GM18907 (cell line): ENCODE measurements at regions not wholly inside any gene's neighbourhood (a gene's known extent, or its start where the extent isn't known, plus 50 kb on each side); places are given as distances from the start of the nearest gene placed in this dataset.
"Not testable (repeated sequence)": the region's sequence is repeated elsewhere in the genome, so short reads cannot be mapped to it uniquely, and the experiment has no call there.

Source experiments
- ATAC-seq: cut with Tn5 transposase; IDR thresholded peaks from one replicate; pipeline ENCODE4 v1.9.1; 2021; ENCODE audit warnings: mild to moderate bottlenecking, moderate library complexity; ENCODE audit not compliant: unreplicated experiment

DNA sequence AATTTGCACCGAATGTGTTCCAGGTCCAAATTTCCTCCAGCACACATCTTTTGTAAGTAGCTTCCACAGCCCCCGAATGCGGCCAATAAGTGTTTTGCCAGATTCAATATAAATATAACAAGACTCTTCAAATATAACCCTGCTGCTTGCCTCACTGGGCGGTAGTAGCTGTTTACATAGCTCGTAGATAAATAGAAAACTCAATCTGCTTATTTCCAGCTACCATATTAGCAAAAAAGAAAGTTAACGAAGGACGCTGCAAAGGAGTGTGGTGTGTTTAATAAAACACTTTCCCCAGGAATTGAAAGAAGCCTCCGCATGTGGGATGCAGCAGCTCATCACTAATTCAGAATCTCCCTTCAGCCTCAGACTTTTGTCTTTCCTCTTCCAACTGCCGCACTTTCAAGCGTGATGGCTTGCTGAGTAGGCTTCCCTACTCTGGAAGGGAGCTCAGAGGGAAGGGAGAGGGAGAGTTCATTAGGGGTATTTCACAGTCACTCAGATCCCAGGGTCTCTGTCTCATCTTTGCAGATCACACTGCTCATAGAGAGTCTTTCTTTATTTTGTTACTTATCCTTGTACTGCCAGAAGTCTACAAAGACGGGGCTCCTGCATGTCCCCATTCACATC is 367.0 kb downstream of the RND3 start:
- no peak for ATAC-seq

DNA sequence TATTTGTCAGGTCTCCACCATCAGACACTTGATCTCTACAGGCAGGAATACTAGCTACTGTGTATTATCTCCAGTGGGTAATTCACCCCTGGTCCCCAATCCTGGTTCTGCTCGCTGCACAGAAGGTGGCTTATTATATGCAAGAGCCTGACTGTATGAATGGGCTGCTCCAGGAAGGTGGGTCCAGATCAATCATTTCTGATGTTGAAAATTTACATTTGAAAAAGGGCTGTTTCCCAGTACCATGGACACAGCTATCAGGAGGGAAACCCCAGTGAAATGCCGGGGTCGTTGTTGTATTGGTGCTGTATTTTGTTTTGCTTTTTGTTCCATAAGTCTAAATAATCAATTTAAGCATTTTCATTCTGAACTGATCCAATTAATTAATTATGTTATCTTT is 367.6 kb downstream of the RND3 start:
- no peak for ATAC-seq

DNA sequence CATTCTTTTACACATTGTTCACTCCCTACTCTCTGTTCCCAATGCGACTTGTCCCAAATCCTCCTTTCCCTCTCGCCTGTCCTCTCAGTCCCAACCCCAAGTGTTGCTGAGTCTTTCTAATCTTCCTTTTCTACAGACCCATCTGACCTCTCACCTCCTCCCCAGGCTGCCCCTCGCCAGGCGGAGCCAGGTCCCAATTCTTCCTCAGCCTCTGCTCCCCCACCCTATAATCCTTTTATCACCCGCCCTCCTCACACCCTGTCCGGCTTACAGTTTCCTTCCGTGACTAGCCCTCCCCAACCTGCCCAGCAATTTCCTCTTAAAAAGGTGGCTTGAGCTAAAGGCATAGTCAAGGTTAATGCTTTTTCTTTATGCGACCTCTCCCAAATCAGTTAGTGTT is 373.4 kb downstream of the RND3 start:
- ATAC-seq: not testable (repeated sequence)

DNA sequence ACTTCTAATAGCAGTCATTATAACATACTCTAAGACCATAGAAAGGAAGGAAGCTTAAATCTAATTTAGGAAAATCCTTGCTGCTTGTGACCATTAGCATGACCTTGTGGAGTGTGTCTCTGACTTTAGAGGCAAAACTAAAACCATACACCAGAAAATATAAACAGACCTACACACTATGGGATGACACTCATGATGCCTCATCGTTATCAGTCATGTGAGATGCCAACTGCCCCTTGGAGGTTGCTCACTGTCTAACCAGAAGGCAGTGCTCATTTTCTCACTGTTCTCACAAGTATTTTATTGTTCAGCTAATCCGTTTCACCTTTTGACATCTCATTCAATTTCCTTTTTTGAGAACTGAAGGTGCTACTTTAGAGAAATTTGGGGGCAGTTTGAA is 376.9 kb downstream of the RND3 start:
- no peak for ATAC-seq

DNA sequence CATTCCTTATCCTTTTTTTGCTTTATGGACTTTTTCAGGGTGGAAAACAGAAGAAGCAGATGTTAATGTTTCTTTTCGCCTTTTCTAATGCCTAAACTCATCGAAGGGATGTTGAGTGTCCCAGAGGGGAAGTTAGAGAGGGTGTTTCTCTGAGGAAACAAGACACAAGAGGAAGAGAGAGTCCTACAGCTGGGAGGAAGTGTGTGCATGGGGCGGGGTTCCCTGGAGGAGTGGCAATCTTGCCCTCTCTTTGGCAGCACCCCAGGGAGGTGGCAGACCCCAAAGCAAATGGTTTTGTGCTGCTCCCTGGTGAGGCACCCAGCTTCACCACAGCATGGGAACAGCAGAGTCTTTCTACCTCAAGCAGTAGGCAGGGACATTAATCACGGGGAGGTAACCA is 377.6 kb downstream of the RND3 start:
- no peak for ATAC-seq

DNA sequence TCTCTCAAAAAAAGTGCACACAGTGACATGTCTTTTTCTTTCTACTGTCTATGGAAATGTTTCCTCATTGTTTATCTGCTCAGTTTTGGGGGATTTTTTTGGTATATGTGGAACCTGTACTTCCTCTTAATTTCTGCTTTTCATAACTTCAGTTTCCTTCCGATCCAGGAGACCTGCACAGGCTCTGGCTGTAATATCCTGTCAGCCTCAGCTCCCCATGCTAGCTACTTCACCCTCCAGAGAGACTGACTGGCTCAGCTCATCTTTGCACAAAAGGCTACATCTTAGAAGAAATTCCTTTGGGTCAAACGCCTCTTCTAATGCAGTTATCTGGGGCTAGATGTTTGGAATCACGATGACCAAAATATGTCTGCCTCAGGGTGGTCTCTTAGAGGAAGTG is 378.4 kb downstream of the RND3 start:
- ATAC-seq: no peak

DNA sequence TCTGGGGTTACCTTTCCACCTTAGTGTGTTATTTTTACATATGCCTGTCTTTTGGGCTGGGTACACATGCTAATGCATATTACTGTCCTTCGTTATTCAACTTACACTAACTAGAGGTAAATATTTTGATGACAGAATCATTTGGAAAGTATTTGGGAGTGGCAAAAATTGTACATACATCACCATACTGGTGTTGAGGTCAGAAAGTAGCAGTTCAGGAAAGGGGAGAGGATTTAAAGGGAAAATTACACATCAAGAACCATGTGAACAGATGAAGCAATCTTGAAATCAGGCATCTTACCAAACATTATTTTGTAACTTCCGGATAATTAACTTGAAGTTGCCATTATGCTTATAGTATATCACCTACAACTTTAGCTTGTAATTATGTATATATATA is 379.7 kb downstream of the RND3 start:
- no peak for ATAC-seq

DNA sequence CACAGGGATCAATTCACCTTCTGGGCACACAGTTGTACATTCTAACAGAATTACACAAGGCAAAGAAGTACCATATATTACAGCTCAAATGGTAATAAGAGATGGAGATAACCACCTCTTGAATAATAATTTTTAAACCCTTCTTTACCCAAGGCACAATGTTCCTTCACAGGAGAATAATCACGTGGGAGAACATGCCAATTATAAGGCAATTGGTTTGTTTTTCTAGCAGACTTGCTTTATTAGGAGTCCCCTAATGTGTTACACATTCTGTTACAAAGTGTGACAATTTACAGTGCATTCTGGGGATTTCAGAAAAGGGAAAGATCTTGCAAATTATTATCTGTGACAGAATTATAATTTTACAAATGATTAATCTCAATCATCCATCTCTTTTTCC is 380.3 kb downstream of the RND3 start:
- ATAC-seq: no peak

DNA sequence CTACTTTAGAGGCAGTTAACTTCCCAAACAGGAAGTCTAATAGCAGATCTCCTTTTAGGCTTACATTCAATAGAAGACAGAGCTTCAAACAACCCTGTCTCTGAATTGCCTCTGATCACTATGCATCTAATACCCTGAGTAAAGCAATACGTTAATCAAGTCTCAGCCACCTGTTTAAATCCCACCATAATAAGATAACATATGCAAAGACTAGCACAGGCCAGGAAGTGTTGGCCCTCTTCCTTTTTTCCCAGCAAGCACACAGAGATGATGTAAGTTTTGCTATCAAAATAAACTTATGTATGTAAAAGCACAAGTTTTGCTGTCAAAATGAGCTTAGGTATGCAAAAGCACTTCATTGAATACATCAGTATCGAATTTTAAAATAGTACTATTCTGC is 385.5 kb downstream of the RND3 start:
- no peak for ATAC-seq

DNA sequence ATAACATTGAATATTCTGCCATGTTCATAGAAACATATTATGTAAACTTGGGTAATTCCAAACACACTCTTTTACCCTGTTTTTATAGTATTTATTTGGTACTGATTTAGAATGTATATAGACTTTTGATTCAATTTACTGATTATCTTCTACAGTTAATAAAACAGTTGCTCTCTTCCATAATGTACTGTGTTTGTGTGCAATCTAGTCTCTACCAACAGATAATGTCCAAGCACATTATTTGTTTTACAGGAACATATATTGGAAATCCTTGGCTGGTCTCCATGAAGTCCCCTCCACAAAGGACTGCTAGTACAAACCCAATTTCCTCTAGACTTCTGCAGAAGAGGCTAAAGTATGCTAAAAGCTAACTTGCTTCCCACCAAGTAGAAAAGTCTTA is 386.6 kb downstream of the RND3 start:
- no peak for ATAC-seq

DNA sequence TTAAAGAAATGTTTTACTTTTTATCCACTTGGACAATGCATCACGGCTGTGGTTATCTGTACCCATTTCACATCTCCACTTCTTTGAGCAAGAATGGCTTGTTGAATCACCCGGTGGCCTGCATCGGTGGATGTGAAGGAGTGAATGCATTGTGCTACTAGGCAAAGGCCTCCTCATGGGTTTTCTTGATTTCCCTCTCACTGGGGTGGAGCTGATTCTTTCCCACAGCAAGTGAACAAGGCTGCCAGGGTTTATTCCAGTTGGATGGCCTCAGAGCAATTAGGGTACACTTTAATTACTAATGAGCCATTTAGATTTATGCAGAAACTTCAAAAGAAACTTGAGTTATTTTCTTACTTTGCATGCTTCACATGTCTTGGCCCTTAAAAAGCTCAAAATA is 387.1 kb downstream of the RND3 start:
- no peak for ATAC-seq

DNA sequence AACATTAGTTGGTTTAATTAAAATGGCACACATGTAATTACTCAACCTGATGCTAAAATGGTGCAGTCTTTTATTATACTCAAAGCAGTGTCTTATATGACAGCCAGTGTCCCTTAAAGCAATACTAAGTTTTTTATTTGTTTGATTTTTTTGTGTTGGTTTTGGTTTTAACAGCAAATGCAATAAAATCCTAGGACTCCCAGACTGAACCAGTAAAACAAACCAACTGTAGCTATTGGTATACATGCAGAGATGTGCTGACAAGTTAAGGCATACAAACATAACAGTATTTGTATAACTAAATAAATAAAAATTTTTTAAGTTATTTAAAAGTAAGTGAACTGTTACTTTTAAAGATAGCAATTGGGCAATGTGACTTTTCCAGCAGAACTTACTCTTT is 387.7 kb downstream of the RND3 start:
- no peak for ATAC-seq

DNA sequence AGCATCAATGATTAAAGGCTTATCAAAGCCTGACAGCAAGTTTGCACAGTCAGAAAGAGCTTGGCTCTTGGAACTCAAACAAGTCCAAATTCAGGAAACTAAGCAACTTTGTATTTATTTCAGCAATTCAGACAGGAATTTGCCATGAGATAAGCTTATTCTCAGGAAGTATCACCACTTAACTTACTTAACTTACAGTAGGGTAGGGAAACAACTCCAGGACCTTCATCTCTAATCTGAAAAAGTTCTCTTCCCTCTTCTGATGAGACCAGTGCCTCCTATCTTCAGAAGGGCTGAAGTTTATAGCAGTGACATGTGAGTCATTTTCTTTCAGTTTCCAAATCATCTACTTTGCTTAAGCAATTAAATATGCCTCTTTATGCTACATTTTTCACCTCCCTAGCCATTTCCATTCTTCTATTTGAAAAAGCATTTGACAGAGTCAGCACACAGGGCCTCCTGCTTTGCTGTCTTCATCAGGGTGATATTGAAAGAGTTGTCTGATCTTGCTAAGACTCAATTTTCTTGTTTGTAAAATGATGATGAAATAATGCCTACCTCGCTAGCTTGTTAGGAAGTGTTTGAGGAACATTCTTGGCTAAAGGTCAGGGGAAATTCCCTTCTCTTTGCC is 389.5 kb downstream of the RND3 start:
- no peak for ATAC-seq

DNA sequence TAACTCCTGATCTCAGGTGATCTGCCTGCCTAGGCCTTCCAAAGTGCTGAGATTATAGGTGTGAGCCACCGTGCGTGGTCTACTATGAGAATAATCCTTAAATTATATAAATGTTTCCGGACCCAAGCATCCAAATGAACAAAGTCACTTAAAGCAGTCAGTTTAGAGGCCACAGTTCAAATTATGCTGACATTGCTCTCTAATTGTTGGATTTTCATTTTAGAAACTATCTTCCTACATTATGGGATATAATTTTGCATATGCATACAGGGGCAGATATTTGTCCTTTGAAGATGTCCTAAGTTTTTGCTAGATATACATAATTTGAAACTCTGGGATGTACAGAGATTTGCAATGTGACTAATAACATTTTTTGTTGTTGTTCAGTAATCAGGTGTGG is 390.1 kb downstream of the RND3 start:
- no peak for ATAC-seq

DNA sequence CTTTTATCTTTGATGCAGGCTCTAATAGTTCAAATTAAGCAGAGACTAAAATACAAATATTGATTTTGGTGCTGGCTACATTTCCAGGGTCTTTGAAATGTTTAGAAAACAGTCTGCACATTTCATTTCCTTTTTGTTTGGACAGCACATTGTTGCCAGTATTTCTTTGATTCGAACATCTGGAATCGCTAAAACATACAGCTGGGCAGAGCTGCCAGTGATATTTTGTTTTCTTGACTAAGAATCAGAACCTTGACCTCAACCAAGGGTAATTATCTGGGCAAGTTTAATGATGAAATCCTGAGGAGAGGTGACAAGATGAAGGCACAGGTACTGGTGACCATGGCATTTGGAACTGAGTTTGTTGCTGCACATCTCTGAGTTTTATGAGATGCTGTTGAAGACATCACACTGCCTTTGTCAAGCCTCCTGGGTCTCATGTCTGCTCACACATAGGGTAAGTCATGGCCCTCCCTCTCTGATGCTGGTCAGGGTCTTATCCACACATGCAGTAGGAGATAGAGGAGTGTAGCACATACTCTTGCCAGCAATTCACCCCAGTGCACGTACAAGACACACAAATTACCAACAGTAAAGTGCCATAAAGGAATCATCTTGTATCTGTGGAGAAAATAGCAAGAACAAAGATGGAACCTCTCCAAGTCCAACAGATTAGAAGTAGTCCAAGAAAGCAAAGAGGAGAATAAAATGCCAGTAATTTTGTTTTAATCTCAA is 391.9 kb downstream of the RND3 start:
- ATAC-seq: no peak

DNA sequence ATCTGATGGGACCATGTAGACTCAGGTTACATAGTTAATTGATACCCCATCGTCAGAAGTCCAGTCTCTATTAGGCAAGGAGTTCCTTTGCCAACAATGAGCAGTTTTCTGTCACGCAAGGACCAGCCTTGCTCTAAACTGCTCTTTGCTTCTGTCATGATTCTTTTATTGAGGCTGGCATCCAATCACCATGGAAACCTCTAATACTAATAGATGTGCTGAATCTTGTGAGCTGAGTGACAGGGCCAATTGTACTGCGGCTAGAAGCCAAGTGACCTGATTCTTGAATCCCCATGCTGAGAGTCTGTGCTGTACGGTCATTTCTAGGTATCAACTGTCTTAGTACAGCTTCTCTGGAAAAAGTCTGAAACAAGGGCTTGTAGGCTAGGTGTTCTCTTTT is 395.6 kb downstream of the RND3 start:
- ATAC-seq: no peak

DNA sequence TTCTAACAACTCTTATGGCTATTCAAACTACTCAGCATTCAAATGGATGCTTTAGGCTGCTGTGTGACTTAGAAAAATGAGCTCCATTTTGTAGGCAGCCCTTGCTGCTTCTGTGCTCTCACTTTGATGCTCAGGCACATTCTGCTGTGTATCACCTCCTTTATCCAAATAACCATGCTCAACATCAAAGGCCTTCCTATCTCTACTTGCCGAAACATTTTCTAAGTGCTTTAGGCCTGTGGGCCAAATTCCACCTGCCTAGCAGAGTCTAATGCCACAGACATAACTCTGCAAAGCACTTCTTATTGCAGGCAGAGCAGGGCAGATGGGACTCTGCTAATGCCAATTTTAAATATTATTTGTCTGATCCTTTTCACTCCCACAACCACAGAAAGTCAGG is 397.4 kb downstream of the RND3 start:
- ATAC-seq: no peak

DNA sequence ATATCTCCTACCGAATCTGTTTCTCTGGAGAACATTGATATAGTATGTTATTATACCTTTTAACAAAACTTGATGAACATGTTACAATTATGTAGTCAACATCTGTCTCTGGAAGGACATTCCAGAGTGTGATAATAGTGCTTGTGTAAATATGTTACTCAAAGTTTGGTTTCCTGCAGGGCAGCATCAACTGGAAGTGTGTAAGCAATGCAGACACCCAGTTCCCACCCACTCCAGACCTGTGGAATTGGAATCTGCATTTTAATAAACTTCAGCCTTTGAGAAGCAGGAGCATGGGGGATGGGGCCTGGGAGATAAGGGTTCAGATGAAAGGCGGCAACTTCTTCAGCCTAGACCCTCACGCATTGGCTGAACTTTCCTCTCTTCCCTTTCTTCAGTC is 398.9 kb downstream of the RND3 start:
- ATAC-seq: no peak

DNA sequence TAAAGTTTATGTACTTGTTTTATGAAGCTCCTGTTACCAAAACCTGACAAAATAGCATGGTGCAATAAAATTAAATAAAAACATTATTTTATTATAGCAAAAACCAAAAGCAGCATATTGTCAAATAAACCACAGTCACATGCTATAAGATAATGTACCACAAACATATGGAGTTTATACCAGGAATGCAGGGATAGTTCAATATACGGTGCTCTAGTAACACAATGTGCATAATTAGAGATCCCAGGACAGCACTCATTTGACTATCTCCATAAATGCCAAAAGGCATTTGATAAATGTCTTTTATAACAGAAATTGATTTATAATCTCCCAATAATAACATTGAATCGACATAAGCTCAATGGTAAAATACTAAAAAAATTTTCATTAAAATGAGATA is 402.0 kb downstream of the RND3 start:
- no peak for ATAC-seq

DNA sequence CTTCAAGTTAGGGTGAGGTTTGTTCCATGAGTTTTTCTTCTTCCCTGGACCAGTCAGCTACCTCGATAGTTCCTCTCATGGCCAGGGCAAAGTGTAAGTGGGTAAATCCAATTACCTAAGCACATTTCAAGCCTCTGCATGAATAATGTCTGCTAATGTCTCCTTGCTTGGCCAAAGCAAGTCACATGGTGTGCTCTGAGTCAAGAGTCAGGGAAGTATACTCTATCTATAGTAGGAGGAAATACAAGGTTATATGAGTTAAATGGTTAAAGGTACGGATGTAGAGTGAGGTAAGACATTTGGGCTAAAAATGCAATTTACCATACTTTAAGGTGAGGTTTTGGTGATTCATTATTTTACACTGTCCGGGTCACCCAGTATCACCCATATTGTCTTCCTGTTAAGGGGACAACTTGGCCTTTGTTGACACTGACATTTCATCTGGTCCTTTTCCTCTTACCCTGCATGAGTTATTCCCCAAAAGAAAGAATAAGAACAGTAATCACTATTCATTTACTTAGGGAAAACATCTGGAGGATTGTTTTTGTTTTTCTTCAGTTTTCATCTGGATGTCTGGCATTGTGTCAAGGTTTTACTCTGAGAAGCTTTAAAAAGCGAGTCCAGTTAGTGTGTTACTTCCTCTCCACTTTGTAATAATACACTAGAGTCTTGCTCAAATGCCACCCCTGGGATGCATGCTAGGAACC is 405.5 kb downstream of the RND3 start:
- ATAC-seq: no peak

DNA sequence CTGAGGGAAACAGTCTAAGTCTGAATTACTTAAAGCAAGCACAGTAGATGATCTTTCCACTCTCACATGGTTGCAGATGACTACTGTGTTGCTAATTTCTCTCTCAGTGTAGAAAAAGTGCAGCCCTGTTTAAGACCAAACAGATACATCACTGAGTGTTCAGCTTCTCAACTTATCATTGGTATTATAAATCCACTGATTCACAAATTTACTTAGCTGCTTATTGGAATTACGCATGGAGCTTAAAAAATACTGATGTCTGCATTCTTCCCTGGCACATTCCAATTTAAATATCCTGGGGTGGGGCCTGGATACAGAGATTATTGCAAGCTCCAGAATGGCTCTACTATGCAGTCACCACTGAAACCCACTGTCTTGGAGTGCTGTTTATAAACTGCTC is 411.2 kb downstream of the RND3 start:
- ATAC-seq: no peak

DNA sequence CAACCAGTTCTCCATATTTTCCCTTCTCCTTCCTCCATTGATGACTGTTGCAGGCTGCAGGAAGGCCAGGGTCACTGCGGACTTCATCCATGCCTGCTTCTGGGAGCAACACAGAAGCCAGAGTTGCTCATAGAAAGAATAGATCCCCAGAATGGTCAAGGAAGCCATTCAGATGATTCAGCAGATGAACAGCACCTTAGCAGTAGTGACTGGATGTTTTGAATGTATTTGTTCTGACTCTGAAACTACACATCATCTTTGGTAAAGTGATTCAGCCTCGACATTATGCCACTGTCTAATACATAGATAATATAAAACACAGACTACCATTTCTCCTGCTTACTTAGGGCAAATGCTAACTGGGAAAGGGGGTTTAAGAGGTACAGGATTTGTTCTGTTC is 411.6 kb downstream of the RND3 start:
- no peak for ATAC-seq
